ENCODE measurements at regions not wholly inside any gene's neighbourhood (a gene's known extent, or its start where the extent isn't known, plus 50 kb on each side); places are given as distances from the start of the nearest gene placed in this dataset.

- H3K27ac ChIP-seq = no peak overlapping the region
- H3K27me3 ChIP-seq = no peaks in the 10 kb centered on the region
- H3K4me1 ChIP-seq (replicated peaks in 1 of 2) = no peaks in the 10 kb centered on the region
- no peaks in the 10 kb centered on the region for H3K9me3 ChIP-seq (replicated peaks in 1 of 3)
- intact Hi-C loops (cut with DNase I) = no loop called here
- no peak for DNase-seq
- no peak for TF ChIP-seq POLR2A (IDR thresholded peaks at IDR 0.05)
- TF ChIP-seq, protein P1, sequence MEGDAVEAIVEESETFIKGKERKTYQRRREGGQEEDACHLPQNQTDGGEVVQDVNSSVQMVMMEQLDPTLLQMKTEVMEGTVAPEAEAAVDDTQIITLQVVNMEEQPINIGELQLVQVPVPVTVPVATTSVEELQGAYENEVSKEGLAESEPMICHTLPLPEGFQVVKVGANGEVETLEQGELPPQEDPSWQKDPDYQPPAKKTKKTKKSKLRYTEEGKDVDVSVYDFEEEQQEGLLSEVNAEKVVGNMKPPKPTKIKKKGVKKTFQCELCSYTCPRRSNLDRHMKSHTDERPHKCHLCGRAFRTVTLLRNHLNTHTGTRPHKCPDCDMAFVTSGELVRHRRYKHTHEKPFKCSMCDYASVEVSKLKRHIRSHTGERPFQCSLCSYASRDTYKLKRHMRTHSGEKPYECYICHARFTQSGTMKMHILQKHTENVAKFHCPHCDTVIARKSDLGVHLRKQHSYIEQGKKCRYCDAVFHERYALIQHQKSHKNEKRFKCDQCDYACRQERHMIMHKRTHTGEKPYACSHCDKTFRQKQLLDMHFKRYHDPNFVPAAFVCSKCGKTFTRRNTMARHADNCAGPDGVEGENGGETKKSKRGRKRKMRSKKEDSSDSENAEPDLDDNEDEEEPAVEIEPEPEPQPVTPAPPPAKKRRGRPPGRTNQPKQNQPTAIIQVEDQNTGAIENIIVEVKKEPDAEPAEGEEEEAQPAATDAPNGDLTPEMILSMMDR (IDR thresholded peaks at IDR 0.05) = no peak
- no peaks in the 10 kb centered on the region for H3K36me3 ChIP-seq (replicated peaks in 1 of 2)
- WGBS, 4 donors = 47 to 63% (median 51%) methylated on average over 5 of the region's 5 CpGs
- H3K4me3 ChIP-seq = no peak overlapping the region
Observed at GRCh38 chr4:13977746-13978145, 350.2 kb upstream of the BOD1L1 start.

DNA sequence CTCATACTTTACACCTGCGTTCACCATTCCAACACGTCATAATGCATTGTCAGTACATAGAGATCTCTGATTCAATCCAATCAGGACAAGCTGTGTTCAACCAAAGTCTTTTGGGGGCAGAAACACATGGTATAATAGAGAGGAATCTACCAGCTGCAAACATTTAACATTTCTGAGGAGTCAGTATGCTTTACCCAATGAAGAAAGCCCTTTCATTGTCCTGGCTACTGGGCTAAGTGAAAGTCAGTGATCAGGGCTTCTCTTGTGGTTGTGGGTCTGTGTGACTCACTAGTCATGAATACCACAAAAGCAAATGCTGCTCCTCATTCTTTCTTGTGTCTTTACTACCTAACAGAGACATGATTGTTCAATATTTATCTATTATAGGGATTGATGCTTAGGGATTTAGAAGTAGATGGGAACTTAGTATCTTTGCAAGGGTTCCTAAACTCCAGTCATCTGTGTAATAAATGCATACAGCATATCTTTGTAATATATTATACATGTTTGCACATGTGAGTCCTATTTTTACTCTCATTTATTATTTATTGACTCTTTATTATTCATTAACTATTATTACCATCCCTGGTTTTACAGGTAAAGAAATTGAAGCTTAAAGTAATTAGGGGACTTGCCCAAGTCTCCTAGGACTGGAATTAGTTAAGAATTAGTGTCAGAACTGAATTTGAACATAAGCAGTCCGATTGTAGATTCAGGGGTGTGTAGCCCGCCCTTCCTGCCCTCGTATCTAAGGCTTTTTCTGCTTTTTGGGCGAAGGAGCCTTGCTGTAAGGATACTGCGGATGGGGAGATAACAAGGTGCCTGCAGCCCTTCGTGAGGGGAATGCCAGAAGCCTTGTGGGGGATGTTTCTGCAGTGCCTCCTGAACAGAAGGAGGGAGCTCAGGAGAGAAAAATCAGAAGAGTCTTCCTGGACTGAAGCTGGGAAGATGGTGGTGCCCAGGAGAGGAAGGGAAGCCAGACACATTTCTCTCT, 353.1 kb upstream of the BOD1L1 start:
- Histone ChIP-seq H3K27me3 (no peaks in the 10 kb centered on the region), H3K36me3 (replicated peaks in 1 of 2) (no peaks in the 10 kb centered on the region), H3K4me3 (no peak overlapping the region), H3K4me1 (replicated peaks in 1 of 2) (peaks cover 3 to 4% of the 10 kb centered on the region in 2 donors), H3K27ac (no peak overlapping the region), H3K9me3 (replicated peaks in 1 of 3) (no peaks in the 10 kb centered on the region)
- WGBS, 4 donors = 86 to 90% (median 87%) methylated on average over 8 of the region's 8 CpGs
- TF ChIP-seq, protein P1 (IDR thresholded peaks at IDR 0.05) = no peak
- TF ChIP-seq POLR2A (IDR thresholded peaks at IDR 0.05) = no peak
- no peak for DNase-seq
- intact Hi-C loops (cut with DNase I) = no loop called here

- WGBS, 4 donors = 68 to 74% (median 71%) methylated on average over 8 of the region's 8 CpGs
- intact Hi-C loops (cut with DNase I) = no loop called here
Observed at GRCh38 chr4:13981499-13981898, 354.0 kb upstream of the BOD1L1 start.

DNA sequence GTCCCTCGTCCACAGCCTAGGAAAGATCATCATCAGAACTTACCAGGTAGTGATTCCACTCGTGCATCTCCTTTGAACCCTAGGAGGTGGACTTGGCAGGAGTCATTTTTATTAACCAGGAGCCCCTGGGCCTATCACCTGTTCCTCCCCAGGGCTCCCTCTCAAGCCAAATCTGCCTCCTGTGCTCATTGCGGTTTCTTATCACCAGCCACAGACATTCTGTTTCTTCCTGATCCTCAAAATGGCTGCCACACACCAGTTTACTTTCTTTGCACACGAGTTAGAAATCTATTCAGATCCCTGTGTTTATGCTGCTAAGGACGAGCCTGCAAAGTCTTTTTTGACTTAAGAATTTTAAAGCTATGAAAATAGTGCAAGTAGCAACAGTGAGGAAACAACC, 354.5 kb upstream of the BOD1L1 start:
- 62 to 78% (median 76%) methylated on average over 5 of the region's 5 CpGs for WGBS, 4 donors
- intact Hi-C loops (cut with DNase I) = no loop called here
- H3K27me3 ChIP-seq = no peaks in the 10 kb centered on the region

More at GRCh38 chr4:13981499-13981898, 354.0 kb upstream of the BOD1L1 start:
- H3K36me3 ChIP-seq (replicated peaks in 1 of 2) = no peaks in the 10 kb centered on the region
- no peaks in the 10 kb centered on the region for H3K27me3 ChIP-seq
- TF ChIP-seq, protein P1 (IDR thresholded peaks at IDR 0.05) = no peak
- no peak for TF ChIP-seq POLR2A (IDR thresholded peaks at IDR 0.05)
- DNase-seq = no peak
- no peaks in the 10 kb centered on the region for H3K9me3 ChIP-seq (replicated peaks in 1 of 3)
- no peak overlapping the region for H3K27ac ChIP-seq
- H3K4me1 ChIP-seq (replicated peaks in 1 of 2) = peaks cover 12 to 13% of the 10 kb centered on the region in 2 donors
- H3K4me3 ChIP-seq = no peak overlapping the region

More for the DNA sequence above, 354.5 kb upstream of the BOD1L1 start:
- Histone ChIP-seq H3K27ac (no peak overlapping the region), H3K4me3 (no peak overlapping the region), H3K9me3 (replicated peaks in 1 of 3) (no peaks in the 10 kb centered on the region), H3K36me3 (replicated peaks in 1 of 2) (no peaks in the 10 kb centered on the region), H3K4me1 (replicated peaks in 1 of 2) (peaks cover 17 to 18% of the 10 kb centered on the region in 2 donors)
- TF ChIP-seq, protein P1 (IDR thresholded peaks at IDR 0.05) = no peak
- TF ChIP-seq POLR2A (IDR thresholded peaks at IDR 0.05) = no peak
- no peak for DNase-seq

Measured in adrenal gland (tissue), 9 donors.